Fibroblast of the aortic adventitia (primary cell): ENCODE measurements at regions not wholly inside any gene's neighbourhood (a gene's known extent, or its start where the extent isn't known, plus 50 kb on each side); places are given as distances from the start of the nearest gene placed in this dataset.
"Not testable (repeated sequence)": the region's sequence is repeated elsewhere in the genome, so short reads cannot be mapped to it uniquely, and the experiment has no call there.

Source experiments
- DNase-seq: peaks from one replicate; pipeline ENCODE4 v3.0.0-alpha.2; 2010; ENCODE audit warnings: low read depth
- H3K4me3 ChIP-seq: 2 replicates; pipeline ENCODE4 v1.5.1; 2011; ENCODE audit warnings: low read depth, mild to moderate bottlenecking, control low read depth, low read length, moderate library complexity
- TF ChIP-seq, protein P1 (sequence below): IDR thresholded peaks from 2 replicates; pipeline ENCODE4 v1.5.1; 2011; ENCODE audit warnings: mild to moderate bottlenecking, low read length, control low read depth, inconsistent platforms; ENCODE audit not compliant: insufficient read depth

DNA sequence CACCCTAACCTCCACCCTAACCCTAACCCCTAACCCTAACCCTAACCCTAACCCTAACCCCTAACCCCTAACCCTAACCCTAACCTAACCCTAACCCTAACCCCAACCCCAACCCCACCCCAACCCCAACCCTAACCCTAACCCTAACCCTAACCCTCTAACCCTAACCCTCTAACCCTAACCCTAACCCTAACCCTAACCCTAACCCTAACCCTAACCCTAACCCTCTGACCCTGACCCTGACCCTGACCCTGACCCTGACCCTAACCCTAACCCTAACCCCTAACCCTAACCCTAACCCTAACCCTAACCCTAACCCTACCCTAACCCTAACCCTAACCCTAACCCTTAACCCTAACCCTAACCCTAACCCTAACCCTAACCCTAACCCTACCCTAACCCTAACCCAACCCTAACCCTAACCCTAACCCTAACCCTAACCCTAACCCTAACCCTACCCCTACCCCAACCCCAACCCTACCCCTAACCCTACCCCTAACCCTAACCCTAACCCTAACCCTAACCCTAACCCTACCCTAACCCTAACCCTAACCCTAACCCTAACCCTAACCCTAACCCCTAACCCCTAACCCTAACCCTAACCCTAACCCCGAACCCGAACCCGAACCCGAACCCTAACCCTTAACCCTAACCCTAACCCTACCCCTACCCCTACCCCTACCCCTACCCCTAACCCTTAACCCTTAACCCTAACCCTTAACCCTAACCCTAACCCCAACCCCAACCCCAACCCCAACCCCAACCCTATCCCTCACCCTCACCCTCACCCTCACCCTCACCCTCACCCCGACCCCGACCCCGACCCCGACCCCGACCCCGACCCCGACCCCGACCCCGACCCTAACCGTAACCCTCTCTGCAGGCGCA is 186.2 kb upstream of the CHL1 start:
- peak; percentile 6 for DNase-seq
- H3K4me3 ChIP-seq = not testable (repeated sequence)

DNA sequence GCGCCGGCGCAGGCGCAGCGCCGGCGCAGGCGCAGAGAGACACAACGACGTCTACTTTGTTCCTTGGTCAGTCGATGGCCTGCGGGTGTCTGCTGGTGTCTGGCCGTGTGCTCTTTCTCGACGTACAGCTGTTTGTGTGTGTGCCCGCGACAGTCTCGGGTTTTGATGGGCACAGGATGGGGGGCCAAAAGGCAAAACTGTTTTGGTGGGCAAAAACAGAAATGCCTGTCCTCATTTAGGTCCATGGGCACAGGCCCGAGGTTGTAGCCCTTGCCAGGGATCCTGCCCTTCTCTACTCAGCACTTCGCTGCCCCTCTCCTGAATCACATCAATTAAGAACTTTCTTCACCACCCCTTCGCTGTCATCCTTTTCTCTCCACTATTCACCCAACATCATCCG is 184.8 kb upstream of the CHL1 start:
- H3K4me3 ChIP-seq = no peak overlapping the region
- DNase-seq = no peak
- TF ChIP-seq, protein P1, sequence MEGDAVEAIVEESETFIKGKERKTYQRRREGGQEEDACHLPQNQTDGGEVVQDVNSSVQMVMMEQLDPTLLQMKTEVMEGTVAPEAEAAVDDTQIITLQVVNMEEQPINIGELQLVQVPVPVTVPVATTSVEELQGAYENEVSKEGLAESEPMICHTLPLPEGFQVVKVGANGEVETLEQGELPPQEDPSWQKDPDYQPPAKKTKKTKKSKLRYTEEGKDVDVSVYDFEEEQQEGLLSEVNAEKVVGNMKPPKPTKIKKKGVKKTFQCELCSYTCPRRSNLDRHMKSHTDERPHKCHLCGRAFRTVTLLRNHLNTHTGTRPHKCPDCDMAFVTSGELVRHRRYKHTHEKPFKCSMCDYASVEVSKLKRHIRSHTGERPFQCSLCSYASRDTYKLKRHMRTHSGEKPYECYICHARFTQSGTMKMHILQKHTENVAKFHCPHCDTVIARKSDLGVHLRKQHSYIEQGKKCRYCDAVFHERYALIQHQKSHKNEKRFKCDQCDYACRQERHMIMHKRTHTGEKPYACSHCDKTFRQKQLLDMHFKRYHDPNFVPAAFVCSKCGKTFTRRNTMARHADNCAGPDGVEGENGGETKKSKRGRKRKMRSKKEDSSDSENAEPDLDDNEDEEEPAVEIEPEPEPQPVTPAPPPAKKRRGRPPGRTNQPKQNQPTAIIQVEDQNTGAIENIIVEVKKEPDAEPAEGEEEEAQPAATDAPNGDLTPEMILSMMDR = no peak

DNA sequence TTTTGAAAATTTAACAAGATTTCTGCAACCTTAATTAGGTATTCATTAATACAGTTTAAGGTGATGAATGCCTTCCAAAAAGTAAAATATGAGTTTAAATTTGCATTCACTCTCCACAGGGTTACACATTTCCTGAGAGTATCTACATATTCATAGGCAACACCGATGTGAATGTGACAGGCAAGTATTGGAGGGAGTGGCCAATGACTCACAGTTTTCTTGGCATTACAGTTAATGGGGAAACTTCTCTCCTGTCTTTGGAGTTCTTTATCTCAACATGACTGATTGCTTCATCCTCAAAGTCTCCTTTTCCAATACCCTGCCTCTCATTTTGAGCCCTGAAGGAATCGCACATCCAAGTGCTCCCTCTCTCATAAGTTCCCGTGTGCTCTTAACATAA is 181.9 kb upstream of the CHL1 start:
- TF ChIP-seq, protein P1 = no peak
- DNase-seq = no peak
- H3K4me3 ChIP-seq = no peak overlapping the region

DNA sequence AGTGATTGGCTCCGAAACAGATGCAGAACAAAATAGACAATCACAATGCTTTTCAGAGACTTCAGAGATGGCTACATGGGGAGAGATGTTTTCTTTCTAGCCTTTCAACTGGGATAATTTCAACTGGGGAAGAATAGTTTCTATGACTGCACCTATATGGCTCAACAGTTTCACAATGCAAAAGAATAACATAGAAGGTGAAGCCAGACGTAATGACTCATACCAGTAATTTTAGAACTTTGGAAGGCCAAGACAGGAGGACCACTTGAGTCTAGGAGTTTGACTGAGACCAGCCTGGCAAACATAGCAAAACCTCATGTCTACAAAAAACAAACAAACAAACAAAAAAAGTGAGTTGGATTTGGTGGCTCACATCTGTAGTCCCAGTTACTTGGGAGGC is 180.2 kb upstream of the CHL1 start:
- H3K4me3 ChIP-seq = no peak overlapping the region
- DNase-seq = no peak
- TF ChIP-seq, protein P1 = no peak

DNA sequence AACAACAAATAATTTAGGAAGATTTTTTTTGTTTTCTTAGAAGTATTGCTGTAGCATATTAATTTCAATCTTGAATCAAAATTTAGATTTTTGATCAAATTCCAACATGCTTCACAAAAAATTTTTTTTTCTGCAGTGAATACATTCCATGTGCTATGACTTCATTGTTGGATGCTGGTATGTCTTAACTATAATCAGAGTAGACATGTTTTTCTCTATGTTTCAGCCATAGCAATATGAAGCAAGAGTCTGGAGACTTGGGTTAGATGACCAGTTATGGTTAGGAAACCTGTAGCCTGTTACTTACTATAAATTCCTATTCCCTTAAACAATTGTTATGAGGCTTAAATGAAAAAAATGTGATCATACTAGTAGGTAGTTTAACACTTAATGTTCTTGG is 176.1 kb upstream of the CHL1 start:
- DNase-seq = no peak
- TF ChIP-seq, protein P1 = no peak
- H3K4me3 ChIP-seq = no peak overlapping the region

DNA sequence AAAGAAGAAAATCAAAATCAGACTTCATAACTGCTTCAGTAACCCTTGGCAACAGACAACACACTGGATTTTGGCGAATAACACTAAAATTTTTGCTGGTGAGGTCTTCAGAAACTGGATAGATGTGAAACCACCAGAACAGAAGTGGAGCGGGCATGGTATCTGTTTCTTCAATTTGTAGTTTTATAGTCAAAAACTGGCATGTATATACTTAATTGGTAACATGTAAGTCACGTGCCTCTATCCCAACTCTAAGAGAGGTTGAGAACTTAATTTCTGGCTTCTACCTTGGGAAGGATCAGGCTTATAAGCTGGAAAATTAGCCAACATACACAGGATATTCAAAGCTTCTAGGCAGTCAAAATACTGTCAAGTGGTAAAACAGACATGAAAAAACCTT is 172.6 kb upstream of the CHL1 start:
- TF ChIP-seq, protein P1 = no peak
- no peak overlapping the region for H3K4me3 ChIP-seq
- no peak for DNase-seq

DNA sequence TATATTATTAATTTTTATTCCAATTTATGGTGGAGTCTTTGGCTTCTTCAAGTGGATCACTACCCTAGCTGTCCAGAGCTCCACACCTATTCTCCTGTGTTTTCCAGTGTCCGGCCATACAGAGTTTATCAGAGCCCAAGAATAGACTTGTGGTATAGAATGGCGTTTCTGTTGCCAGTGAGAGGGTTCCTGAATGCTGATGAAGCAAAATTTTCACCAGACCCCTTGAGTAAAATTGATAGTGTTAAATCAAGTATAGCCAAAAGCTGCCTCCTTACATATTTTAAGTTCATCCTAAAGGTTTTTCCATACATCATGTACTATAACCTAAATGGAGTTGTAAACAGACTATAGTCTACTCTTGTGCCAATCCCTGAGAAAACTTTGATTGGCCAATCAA is 171.5 kb upstream of the CHL1 start:
- no peak overlapping the region for H3K4me3 ChIP-seq
- DNase-seq = no peak
- TF ChIP-seq, protein P1 = no peak

DNA sequence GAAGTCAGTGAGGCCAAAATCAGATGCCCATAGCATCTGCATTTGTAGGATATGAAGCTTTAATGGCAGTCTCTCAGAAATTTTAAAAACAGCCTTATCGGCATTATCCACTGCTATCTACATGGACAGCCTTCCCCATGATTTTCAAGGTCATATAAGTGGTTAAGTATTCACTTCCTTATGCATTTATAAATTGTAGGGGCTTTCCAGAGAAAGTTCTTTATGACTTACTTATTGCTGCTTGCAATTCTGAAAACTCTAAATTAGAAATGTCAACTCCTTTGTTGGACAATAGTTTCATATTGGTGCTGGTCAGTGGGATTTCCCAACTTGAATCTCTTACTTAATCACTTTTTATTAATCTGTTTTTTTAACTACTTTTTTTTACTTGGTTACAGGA is 160.6 kb upstream of the CHL1 start:
- not testable (repeated sequence) for DNase-seq

DNA sequence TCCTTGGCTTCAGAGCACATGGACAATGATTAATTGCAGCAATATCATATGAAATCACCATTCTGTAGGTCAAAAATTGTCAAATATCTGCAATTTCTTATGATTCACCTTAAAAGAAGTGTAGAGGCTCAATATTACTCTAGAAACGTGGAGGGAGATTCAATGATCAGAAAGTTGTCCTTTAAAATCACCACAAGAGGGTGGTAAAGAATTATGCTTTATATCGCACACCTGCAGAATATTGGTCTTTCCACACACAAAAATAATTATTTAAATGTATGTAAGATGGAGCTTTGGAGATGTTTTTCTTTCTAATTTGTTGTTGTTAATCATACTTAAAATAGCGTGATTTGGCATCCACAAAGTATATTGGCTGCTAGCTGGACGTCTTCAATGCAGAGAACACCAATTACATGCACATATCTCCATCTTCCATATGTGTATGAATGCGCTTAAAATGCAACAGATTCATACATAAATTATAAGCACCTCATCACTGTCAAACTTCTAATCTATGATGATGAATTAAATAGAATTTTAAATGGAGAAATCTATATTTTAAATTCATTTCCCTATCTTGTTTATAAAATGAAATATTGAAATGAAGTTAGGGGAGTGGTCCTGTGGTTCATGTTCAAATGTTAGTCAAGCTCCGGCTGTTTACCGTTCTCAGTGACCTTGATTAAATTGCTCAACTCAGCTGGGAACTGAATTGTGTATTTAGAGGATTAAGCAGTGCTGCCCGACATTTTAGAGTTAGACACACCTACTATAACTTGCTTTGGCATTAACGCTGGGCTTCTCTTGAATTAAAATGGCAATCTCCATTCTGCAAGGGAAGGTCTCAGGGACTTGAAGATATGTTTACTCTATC is 153.5 kb upstream of the CHL1 start:
- not testable (repeated sequence) for DNase-seq, H3K4me3 ChIP-seq

More for the DNA sequence above, 160.6 kb upstream of the CHL1 start:
- not testable (repeated sequence) for H3K4me3 ChIP-seq
